Skin of body (tissue), 1 donor: ENCODE measurements at regions not wholly inside any gene's neighbourhood (a gene's known extent, or its start where the extent isn't known, plus 50 kb on each side); places are given as distances from the start of the nearest gene placed in this dataset.

ENCODE experiments used
- DNase-seq: peaks from one replicate; lab custom pipeline; 2025; lab: John Stamatoyannopoulos, UW

GRCh38 chr11:91819195-91819594, 405.4 kb upstream of the FAT3 start:
- DNase-seq: no peak

GRCh38 chr11:91817996-91818395, 406.6 kb upstream of the FAT3 start:
- DNase-seq: no peak

GRCh38 chr11:91813263-91813662, 411.4 kb upstream of the FAT3 start:
- peak; percentile 35 for DNase-seq

GRCh38 chr11:91810871-91811270, 413.7 kb upstream of the FAT3 start:
- no peak for DNase-seq

- no peak for DNase-seq
Observed at GRCh38 chr11:91805293-91805692, 419.3 kb upstream of the FAT3 start.

GRCh38 chr11:91804042-91804441, 420.6 kb upstream of the FAT3 start:
- DNase-seq: peak; percentile 80

GRCh38 chr11:91802475-91802874, 422.1 kb upstream of the FAT3 start:
- DNase-seq: no peak

GRCh38 chr11:91800208-91800914, 424.3 kb upstream of the FAT3 start:
- no peak for DNase-seq

- no peak for DNase-seq
Observed at GRCh38 chr11:91798240-91798639, 426.4 kb upstream of the FAT3 start.

GRCh38 chr11:91796999-91797398, 427.6 kb upstream of the FAT3 start:
- DNase-seq: no peak

GRCh38 chr11:91795139-91795887, 429.3 kb upstream of the FAT3 start:
- DNase-seq: no peak

- DNase-seq: no peak
Observed at GRCh38 chr11:91794146-91794545, 430.5 kb upstream of the FAT3 start.

GRCh38 chr11:91792779-91793262, 431.8 kb upstream of the FAT3 start:
- no peak for DNase-seq

- no peak for DNase-seq
Observed at GRCh38 chr11:91791171-91791468, 433.5 kb upstream of the FAT3 start.

- DNase-seq: no peak
Observed at GRCh38 chr11:91790346-91791170, 434.1 kb upstream of the FAT3 start.

GRCh38 chr11:91788764-91789163, 435.9 kb upstream of the FAT3 start:
- DNase-seq: no peak

- no peak for DNase-seq
Observed at GRCh38 chr11:91786097-91786496, 438.5 kb upstream of the FAT3 start.

- DNase-seq: no peak
Observed at GRCh38 chr11:91783173-91783572, 441.4 kb upstream of the FAT3 start.

GRCh38 chr11:91778758-91779157, 445.9 kb upstream of the FAT3 start:
- no peak for DNase-seq

- DNase-seq: no peak
Observed at GRCh38 chr11:91776655-91777054, 448.0 kb upstream of the FAT3 start.

GRCh38 chr11:91773090-91773489, 451.5 kb upstream of the FAT3 start:
- DNase-seq: no peak

- DNase-seq: no peak
Observed at GRCh38 chr11:91771961-91772360, 452.7 kb upstream of the FAT3 start.
